ENCODE measurements at regions not wholly inside any gene's neighbourhood (a gene's known extent, or its start where the extent isn't known, plus 50 kb on each side); places are given as distances from the start of the nearest gene placed in this dataset.

DNA sequence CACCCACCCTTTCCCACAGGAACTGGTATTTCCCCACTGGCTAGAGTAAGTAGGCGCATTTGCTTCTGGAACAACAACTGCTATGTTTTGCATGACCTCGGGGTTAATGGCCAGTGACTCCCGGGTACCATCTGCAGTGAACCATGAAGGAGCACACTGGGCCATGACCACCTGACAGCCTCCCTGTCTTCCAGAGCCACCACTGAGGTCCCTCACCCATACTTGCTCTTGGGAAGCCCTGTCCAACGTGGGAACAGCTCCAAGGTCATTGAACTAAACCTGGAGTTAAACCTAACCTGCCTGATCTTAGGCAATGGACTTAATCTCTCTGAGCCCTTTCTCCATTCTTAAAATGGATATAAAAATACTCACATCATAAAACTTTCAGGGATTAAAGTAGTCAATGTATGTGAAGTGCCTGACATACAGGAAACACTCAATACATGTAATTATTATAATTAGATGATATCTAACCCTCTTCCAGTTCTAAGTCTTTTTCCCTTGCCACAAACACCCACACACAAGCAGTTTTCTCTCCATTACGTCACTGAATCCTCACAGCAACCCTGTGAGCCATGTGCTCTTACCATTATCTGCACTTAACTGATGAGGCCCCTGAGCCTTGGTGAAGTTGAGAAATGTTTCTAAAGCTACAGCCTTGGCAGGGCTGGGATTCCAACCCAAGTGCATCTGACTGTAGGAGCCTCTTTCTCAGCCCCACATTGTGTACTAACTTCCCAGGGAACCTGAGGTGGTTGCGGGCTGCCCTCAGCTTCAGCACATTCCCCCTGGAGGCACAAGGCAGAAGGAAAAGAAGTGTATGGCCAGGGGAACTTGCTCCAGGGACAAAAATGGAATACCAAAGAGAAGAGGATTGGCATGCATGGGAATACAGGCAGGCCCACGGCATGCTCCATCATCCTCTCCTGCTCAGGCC lies 74.5 kb upstream of the NCAM1 start:
- Histone ChIP-seq H3K36me3 (no peaks in the 10 kb centered on the region), H3K4me1 (no peaks in the 10 kb centered on the region), H3K9me3 (no peaks in the 10 kb centered on the region), H3K27me3 (no peaks in the 10 kb centered on the region), H3K27ac (no peak overlapping the region), H3K4me3 (no peak overlapping the region)
- TF ChIP-seq, protein P1, sequence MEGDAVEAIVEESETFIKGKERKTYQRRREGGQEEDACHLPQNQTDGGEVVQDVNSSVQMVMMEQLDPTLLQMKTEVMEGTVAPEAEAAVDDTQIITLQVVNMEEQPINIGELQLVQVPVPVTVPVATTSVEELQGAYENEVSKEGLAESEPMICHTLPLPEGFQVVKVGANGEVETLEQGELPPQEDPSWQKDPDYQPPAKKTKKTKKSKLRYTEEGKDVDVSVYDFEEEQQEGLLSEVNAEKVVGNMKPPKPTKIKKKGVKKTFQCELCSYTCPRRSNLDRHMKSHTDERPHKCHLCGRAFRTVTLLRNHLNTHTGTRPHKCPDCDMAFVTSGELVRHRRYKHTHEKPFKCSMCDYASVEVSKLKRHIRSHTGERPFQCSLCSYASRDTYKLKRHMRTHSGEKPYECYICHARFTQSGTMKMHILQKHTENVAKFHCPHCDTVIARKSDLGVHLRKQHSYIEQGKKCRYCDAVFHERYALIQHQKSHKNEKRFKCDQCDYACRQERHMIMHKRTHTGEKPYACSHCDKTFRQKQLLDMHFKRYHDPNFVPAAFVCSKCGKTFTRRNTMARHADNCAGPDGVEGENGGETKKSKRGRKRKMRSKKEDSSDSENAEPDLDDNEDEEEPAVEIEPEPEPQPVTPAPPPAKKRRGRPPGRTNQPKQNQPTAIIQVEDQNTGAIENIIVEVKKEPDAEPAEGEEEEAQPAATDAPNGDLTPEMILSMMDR (IDR thresholded peaks at IDR 0.05) = no peak
- DNase-seq (no peak), ATAC-seq (no peak)
- intact Hi-C loops (cut with DNase I) = no loop called here

DNA sequence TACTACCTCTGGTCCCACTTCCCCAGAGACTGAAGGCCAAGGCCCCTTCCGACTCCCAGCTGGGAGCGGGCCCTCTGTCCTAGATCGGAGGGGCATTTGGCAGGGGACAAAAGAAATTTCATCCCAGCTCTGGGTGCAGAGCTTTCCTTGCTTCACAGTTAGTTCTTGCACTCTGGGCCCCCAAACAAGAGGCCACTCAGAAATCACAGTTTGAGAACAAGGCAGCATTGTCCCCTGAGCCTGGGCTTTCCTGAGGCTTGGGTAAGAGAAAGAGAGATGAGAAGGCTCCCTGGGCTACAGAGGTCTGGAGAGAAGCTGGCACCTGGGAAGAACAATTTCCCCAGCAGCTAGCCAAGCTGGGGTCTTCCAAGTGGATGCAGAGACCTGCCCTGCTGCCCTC lies 71.8 kb upstream of the NCAM1 start:
- intact Hi-C loops (cut with DNase I) = no loop called here
- no peaks in the 10 kb centered on the region for H3K9me3 ChIP-seq
- DNase-seq (no peak), ATAC-seq (no peak)
- H3K27me3 ChIP-seq = no peaks in the 10 kb centered on the region
- TF ChIP-seq, protein P1 (IDR thresholded peaks at IDR 0.05) = no peak
- H3K36me3 ChIP-seq = no peaks in the 10 kb centered on the region
- no peak overlapping the region for H3K4me3 ChIP-seq
- no peaks in the 10 kb centered on the region for H3K4me1 ChIP-seq
- H3K27ac ChIP-seq = no peak overlapping the region

DNA sequence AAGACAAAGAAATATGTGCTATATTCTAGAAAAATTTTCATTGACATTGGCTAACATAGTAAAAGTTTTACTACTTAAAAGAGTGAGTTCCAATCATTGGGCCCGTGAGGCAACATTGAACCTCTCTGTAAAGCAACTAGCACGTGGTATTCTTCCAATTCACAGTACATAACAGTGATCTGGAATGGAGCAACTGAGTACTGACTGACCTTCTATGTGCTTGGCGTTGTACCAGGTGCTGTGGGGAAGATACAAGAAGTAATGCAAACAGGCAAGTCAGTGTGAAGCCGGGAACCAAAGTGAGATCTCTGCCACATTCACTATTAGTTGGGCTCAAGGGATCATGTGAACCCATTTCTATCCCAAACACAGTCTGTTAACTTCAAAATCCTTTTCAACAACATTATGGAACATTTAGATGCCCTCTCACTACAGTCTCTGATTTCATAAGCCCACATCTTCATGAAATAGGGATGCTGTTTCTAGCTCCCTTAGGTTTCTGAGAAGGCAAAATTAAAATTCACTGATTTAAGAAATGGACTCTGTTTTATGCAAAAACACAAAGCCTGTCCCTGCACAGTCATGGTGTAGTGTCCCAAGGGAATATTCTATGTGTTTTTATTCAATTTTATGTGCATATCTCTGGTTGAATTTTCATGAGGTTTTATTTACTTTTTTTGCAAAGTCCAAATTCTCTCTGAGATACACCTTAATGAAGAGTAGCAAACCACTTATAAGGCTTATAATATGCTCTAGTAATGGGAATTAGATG lies 61.8 kb upstream of the NCAM1 start:
- no peaks in the 10 kb centered on the region for H3K36me3 ChIP-seq
- no peak overlapping the region for H3K27ac ChIP-seq
- H3K9me3 ChIP-seq = no peaks in the 10 kb centered on the region
- no peak overlapping the region for H3K4me3 ChIP-seq
- no peaks in the 10 kb centered on the region for H3K27me3 ChIP-seq
- TF ChIP-seq, protein P1 (IDR thresholded peaks at IDR 0.05) = no peak
- ATAC-seq (no peak), DNase-seq (no peak)
- H3K4me1 ChIP-seq = no peaks in the 10 kb centered on the region
- intact Hi-C loops (cut with DNase I) = no loop called here

DNA sequence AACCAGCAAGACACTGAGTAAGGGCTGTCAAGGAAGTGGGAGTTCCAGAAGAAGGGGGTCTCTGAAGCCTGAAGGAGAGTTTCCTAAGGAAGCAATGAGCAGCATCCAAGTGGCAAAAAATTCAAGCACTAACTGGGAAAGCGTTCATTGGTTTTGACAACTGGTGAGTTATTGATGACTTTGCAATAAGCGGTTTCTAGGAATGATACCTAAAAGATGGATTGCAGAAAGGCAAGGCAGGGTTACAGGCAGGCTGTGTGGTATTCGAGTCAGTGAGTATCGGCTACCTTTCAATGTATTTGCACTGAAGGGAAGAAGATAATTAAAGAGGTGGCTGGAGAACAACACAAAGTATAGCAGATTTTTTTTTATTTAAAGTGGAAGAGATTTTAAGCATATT lies 59.3 kb upstream of the NCAM1 start:
- H3K27ac ChIP-seq = no peak overlapping the region
- no peaks in the 10 kb centered on the region for H3K4me1 ChIP-seq
- DNase-seq = no peak
- TF ChIP-seq, protein P1 (IDR thresholded peaks at IDR 0.05) = no peak
- H3K36me3 ChIP-seq = no peaks in the 10 kb centered on the region
- intact Hi-C loops (cut with DNase I) = no loop called here
- no peak overlapping the region for H3K4me3 ChIP-seq
- H3K9me3 ChIP-seq = no peaks in the 10 kb centered on the region
- no peak for ATAC-seq
- no peaks in the 10 kb centered on the region for H3K27me3 ChIP-seq

DNA sequence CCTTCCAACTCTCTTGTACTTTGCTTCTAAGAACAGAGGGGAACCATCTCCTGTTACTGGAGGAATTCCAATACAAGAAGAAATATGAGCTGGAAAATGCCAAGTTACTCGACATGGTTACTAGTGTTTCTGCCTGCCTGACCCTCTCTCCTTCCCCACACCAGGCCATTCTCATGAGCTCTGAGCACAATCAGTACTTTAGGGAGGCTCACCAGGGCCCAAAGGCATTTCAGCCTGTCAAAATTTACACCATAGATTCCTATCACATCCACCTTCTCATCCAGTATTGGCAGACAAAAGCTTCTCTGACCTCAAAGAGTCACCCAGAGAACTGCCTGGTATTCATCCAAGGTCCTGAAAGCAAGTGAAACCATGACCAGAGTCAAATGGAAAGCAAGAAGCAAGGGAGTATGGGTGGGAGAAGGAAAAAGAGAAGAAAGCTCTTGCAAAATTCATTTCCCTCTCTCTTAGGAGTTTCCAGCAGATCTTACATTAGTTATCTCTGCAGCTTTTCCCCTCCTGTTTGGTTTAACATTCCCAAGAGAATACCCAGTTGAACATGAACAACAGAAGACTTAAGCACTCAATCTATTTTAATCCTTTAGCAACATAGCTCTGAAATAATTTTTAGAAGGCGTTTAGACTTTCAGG lies 58.7 kb upstream of the NCAM1 start:
- no peaks in the 10 kb centered on the region for H3K27me3 ChIP-seq
- peak in 2 of 4 donors; percentile 30 to 66 for DNase-seq
- no peak overlapping the region for H3K27ac ChIP-seq
- peak; percentile 32 for ATAC-seq
- intact Hi-C loops (cut with DNase I) = no loop called here
- H3K4me3 ChIP-seq = no peak overlapping the region
- TF ChIP-seq, protein P1 (IDR thresholded peaks at IDR 0.05) = no peak
- H3K4me1 ChIP-seq = no peaks in the 10 kb centered on the region
- H3K36me3 ChIP-seq = no peaks in the 10 kb centered on the region
- H3K9me3 ChIP-seq = no peaks in the 10 kb centered on the region
